Transverse colon (tissue), 4 donors: ENCODE measurements at regions not wholly inside any gene's neighbourhood (a gene's known extent, or its start where the extent isn't known, plus 50 kb on each side); places are given as distances from the start of the nearest gene placed in this dataset.

Experiments used
- DNase-seq: peaks from one replicate; pipeline ENCODE4 v3.0.0-alpha.2; 2019
- H3K27ac ChIP-seq, 4 donors: fragments of 200-600 bp; sonication (generic); 2 replicates each; pipeline ENCODE4 v1.5.1; 2016 to 2018; ENCODE audit warnings: inconsistent platforms in 4 of 4
- H3K27me3 ChIP-seq: fragments of 200-600 bp; sonication (generic); 2 replicates; pipeline ENCODE4 v1.5.1; 2017; ENCODE audit warnings: inconsistent platforms
- H3K36me3 ChIP-seq, 4 donors: fragments of 200-600 bp; sonication (generic); 2 replicates each; pipeline ENCODE4 v1.5.1; 2017 to 2019; ENCODE audit warnings: inconsistent platforms in 4 of 4
- H3K4me1 ChIP-seq, 4 donors: fragments of 200-600 bp; sonication (generic); 2 replicates each; pipeline ENCODE4 v1.5.1; 2017 to 2020; ENCODE audit warnings: inconsistent platforms in 4 of 4
- H3K4me3 ChIP-seq, 4 donors: fragments of 200-600 bp; sonication (generic); 1 replicate in 1 of 4; 2 replicates in 3 of 4; pipeline versions ENCODE4 v1.5.1 to v1.6.1; 2017 to 2019; ENCODE audit warnings: inconsistent platforms in 4 of 4
- H3K9me3 ChIP-seq, 2 donors: fragments of 200-600 bp; sonication (generic); 2 replicates each; pipeline ENCODE4 v1.5.1; 2017 to 2019; ENCODE audit warnings: inconsistent platforms in 2 of 2
- EP300 ChIP-seq: sonication (generic); formaldehyde crosslinking; IDR thresholded peaks from one replicate; pipeline ENCODE4 v1.6.1; 2017; ENCODE audit warnings: antibody characterized with exemption, low read depth
- POLR2A ChIP-seq: fragments of 450-650 bp; IDR thresholded peaks from one replicate; pipeline ENCODE4 v1.6.1; 2016; ENCODE audit warnings: antibody characterized with exemption, mild to moderate bottlenecking, moderate library complexity
- POLR2AphosphoS5 ChIP-seq, 3 donors: sonication (generic); formaldehyde crosslinking; IDR thresholded peaks; one replicate each; pipeline ENCODE4 v1.6.1; 2016; ENCODE audit warnings: antibody characterized with exemption in 3 of 3
- WGBS, 2 donors: methylation state at CpG; one replicate each; pipeline ENCODE4 v1.1.5; 2018; ENCODE audit warnings: low coverage in 1 of 2; 5-methylcytosine and 5-hydroxymethylcytosine counted together
- in situ Hi-C, 4 donors: fragments of 200-750 bp; cut with MboI; loops; one replicate each; pipeline versions ENCODE4 v1.15.0 to v1.15.1; 2017; ENCODE audit warnings: low sequenced_read_pairs in 3 of 4, low pct_ligation_motif_present in 1 of 4, low pct_unique_long_range_greater_than_20kb in 1 of 4
- intact Hi-C: fragments of 100-400 bp; cut with DNase I; formaldehyde crosslinking; loops from one replicate; pipeline ENCODE4 v1.15.1; 2023; ENCODE audit warnings: low total_unique reads
- TF ChIP-seq, protein P1 (sequence below), 5 experiments: fragments of 200-600 bp in 3 of 5; fragments of 450-650 bp in 2 of 5; sonication (generic) in 3 of 5; IDR thresholded peaks; 1 replicate in 2 of 5; 2 replicates in 3 of 5; pipeline ENCODE4 v1.5.1; 2016 to 2017; ENCODE audit warnings: antibody characterized with exemption in 5 of 5, inconsistent platforms in 3 of 5, mild to moderate bottlenecking in 2 of 5, moderate library complexity in 1 of 5

DNA sequence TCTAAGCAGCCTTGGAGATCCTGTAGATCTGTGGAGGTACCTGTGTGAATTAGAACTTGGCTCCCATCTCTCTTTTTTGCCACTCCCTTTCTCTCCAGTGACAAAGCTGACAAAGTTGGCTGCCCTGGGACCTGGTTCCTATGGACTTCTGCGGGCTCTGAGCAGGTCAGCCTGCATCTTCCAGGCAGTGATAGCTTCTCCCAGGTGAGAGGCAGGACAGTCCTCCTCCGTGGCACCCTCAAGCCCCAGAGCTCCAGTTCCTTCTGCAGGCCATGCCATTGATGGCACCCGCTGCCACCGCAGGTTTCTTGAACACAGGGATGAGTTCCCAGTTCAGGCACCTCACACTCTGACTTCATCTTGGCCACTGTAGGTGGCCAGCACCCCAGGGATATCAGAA lies 73.5 kb upstream of the GRB10 start:
- no peak overlapping the region for H3K27ac ChIP-seq
- H3K4me3 ChIP-seq = no peak overlapping the region
- WGBS, 2 donors = 81% methylated on average over 4 of the region's 4 CpGs; no CpG with 5 or more reads in 1 of the 2 donors
- TF ChIP-seq, protein P1, sequence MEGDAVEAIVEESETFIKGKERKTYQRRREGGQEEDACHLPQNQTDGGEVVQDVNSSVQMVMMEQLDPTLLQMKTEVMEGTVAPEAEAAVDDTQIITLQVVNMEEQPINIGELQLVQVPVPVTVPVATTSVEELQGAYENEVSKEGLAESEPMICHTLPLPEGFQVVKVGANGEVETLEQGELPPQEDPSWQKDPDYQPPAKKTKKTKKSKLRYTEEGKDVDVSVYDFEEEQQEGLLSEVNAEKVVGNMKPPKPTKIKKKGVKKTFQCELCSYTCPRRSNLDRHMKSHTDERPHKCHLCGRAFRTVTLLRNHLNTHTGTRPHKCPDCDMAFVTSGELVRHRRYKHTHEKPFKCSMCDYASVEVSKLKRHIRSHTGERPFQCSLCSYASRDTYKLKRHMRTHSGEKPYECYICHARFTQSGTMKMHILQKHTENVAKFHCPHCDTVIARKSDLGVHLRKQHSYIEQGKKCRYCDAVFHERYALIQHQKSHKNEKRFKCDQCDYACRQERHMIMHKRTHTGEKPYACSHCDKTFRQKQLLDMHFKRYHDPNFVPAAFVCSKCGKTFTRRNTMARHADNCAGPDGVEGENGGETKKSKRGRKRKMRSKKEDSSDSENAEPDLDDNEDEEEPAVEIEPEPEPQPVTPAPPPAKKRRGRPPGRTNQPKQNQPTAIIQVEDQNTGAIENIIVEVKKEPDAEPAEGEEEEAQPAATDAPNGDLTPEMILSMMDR (IDR thresholded peaks at IDR 0.05) = no peak
- TF ChIP-seq EP300 (no peak), POLR2A (no peak), POLR2AphosphoS5 (IDR thresholded peaks at IDR 0.05) (no peak)
- no peak for DNase-seq
- no peaks in the 10 kb centered on the region for H3K9me3 ChIP-seq
- intact Hi-C loops = no loop called here
- H3K27me3 ChIP-seq = no peaks in the 10 kb centered on the region
- H3K36me3 ChIP-seq = no peaks in the 10 kb centered on the region
- in situ Hi-C loops = no loop called here
- H3K4me1 ChIP-seq = no peaks in the 10 kb centered on the region

DNA sequence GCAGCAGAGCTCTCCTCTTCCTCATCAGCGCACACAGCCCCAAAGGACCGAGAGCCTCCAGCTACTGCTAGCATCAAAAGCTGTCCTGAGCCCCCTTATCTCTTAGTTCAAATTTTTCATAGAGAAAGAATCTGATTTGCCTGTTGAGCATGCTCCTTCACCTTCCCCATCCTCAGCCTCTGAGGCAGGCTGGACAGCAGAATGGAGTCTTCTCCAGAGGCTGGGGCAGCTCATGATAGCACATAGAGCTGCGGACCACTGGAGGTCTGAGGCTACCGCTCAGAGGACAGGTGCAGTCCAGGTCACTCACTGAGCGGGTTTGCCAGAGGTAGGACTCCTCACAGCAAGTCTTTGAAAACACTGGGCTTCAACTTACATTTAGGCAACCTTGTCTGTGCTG lies 72.8 kb upstream of the GRB10 start:
- Histone ChIP-seq H3K27ac (no peak overlapping the region), H3K27me3 (no peaks in the 10 kb centered on the region), H3K36me3 (no peaks in the 10 kb centered on the region), H3K4me1 (no peaks in the 10 kb centered on the region), H3K4me3 (no peak overlapping the region), H3K9me3 (no peaks in the 10 kb centered on the region)
- in situ Hi-C loops = no loop called here
- no peak for DNase-seq
- WGBS, 2 donors = 92 to 100% methylated on average over 1 to 5 of the region's 5 CpGs
- intact Hi-C loops = no loop called here
- TF ChIP-seq POLR2AphosphoS5 (IDR thresholded peaks at IDR 0.05) (no peak), POLR2A (no peak), EP300 (no peak)
- TF ChIP-seq, protein P1 (IDR thresholded peaks at IDR 0.05) = no peak

DNA sequence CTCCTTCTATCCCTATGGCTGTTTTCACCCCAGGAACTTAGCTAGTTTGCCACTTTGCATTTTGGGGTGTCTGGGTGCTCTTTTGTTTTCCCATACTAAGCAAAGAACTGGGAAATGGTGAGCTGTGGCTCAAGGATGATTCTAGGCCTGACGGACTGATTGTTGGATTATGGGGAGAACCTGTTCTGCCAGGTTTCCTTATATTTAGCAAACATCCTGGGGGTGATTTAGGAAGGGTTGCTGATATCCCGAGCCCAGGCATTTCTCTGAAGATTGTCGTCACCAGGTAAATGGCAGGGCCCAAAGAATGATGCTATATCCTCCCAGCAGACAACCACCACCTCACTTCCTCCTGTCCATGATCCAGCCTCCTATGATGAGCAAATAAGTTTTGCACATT lies 72.1 kb upstream of the GRB10 start:
- DNase-seq = no peak
- WGBS, 2 donors = 58 to 100% methylated on average over 1 to 3 of the region's 3 CpGs
- Histone ChIP-seq H3K4me1 (no peaks in the 10 kb centered on the region), H3K27ac (no peak overlapping the region), H3K36me3 (no peaks in the 10 kb centered on the region), H3K4me3 (no peak overlapping the region), H3K27me3 (no peaks in the 10 kb centered on the region), H3K9me3 (no peaks in the 10 kb centered on the region)
- TF ChIP-seq POLR2AphosphoS5 (IDR thresholded peaks at IDR 0.05) (no peak), POLR2A (no peak), EP300 (no peak)
- TF ChIP-seq, protein P1 (IDR thresholded peaks at IDR 0.05) = no peak
- intact Hi-C loops (no loop called here), in situ Hi-C loops (no loop called here)

DNA sequence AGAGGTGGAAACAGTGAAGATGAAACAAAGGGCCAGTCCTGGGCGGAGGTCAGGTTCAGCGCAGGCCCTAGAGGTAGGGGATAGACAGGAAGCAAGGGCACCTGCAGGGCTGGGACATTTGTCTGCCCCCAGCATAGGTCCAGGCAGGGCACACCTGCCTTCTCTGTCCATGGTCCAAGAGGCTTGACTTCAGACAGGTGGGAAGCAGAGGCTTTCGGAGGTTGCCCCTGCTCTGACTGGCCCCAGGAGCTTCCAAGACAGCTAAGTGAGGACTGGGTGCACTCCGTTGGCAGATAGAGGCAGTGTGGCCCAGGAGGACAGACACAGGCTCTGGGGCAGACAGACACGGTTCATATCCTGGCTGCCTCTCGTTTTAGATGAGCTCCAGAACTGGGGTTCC lies 71.6 kb upstream of the GRB10 start:
- TF ChIP-seq, protein P1 (IDR thresholded peaks at IDR 0.05) = no peak
- no peak for TF ChIP-seq EP300
- no peak for TF ChIP-seq POLR2AphosphoS5 (IDR thresholded peaks at IDR 0.05)
- TF ChIP-seq POLR2A = no peak
- in situ Hi-C loops = no loop called here
- H3K27ac ChIP-seq = no peak overlapping the region
- 80 to 86% methylated on average over 1 to 6 of the region's 6 CpGs for WGBS, 2 donors
- intact Hi-C loops = no loop called here
- H3K4me1 ChIP-seq = no peaks in the 10 kb centered on the region
- H3K9me3 ChIP-seq = no peaks in the 10 kb centered on the region
- no peaks in the 10 kb centered on the region for H3K36me3 ChIP-seq
- DNase-seq = no peak
- no peak overlapping the region for H3K4me3 ChIP-seq
- H3K27me3 ChIP-seq = no peaks in the 10 kb centered on the region
